Loucy (cell line): ENCODE measurements at regions not wholly inside any gene's neighbourhood (a gene's known extent, or its start where the extent isn't known, plus 50 kb on each side); places are given as distances from the start of the nearest gene placed in this dataset.

Source experiments
- EZH2phosphoT487 ChIP-seq: fragments of 200-600 bp; IDR thresholded peaks from 2 replicates; pipeline ENCODE4 v1.6.1; 2018; ENCODE audit warnings: antibody characterized with exemption, mild to moderate bottlenecking, moderate library complexity, borderline replicate concordance
- TF ChIP-seq, protein P1 (sequence below): fragments of 200-600 bp; sonication (generic); conservative IDR thresholded peaks from 2 replicates; pipeline ENCODE4 v1.5.1; 2014; ENCODE audit warnings: mild to moderate bottlenecking, antibody characterized with exemption, low read length

DNA sequence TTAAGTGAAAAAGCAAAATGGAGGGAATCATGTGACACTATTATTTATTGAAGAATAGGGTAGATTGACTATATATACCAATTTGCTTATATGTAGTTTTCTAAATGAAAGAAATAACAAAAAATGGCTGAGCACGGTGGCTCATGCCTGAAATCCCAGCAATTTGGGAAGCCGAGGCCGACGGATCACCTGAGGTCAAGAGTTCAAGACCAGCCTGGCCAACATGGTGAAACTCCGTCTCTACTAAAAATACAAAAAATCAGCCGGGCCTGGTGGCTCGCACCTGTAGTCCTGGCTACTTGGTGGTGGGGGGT, 59.3 kb upstream of the MYCN start:
- no peak for TF ChIP-seq EZH2phosphoT487
- TF ChIP-seq, protein P1, sequence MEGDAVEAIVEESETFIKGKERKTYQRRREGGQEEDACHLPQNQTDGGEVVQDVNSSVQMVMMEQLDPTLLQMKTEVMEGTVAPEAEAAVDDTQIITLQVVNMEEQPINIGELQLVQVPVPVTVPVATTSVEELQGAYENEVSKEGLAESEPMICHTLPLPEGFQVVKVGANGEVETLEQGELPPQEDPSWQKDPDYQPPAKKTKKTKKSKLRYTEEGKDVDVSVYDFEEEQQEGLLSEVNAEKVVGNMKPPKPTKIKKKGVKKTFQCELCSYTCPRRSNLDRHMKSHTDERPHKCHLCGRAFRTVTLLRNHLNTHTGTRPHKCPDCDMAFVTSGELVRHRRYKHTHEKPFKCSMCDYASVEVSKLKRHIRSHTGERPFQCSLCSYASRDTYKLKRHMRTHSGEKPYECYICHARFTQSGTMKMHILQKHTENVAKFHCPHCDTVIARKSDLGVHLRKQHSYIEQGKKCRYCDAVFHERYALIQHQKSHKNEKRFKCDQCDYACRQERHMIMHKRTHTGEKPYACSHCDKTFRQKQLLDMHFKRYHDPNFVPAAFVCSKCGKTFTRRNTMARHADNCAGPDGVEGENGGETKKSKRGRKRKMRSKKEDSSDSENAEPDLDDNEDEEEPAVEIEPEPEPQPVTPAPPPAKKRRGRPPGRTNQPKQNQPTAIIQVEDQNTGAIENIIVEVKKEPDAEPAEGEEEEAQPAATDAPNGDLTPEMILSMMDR, result no peak
